HG03521 (cell line): ENCODE measurements at regions not wholly inside any gene's neighbourhood (a gene's known extent, or its start where the extent isn't known, plus 50 kb on each side); places are given as distances from the start of the nearest gene placed in this dataset.

Experiments used
- ATAC-seq: cut with Tn5 transposase; IDR thresholded peaks from one replicate; pipeline ENCODE4 v1.9.1; 2021; ENCODE audit warnings: mild to moderate bottlenecking, moderate library complexity; ENCODE audit not compliant: unreplicated experiment

GRCh38 chr5:158485604-158486081 lies 614.1 kb downstream of the EBF1 start:
- no peak for ATAC-seq

- ATAC-seq: no peak
Observed at GRCh38 chr5:158485047-158485446, 614.7 kb downstream of the EBF1 start.

GRCh38 chr5:158484150-158484549 lies 615.6 kb downstream of the EBF1 start:
- no peak for ATAC-seq

GRCh38 chr5:158483281-158483860 lies 616.3 kb downstream of the EBF1 start:
- no peak for ATAC-seq

- ATAC-seq: no peak
Observed at GRCh38 chr5:158482125-158482524, 617.6 kb downstream of the EBF1 start.

- ATAC-seq: no peak
Observed at GRCh38 chr5:158478139-158478538, 619.2 kb upstream of the CLINT1 start.

- ATAC-seq: no peak
Observed at GRCh38 chr5:158477214-158477613, 618.3 kb upstream of the CLINT1 start.

GRCh38 chr5:158473016-158473635 lies 614.2 kb upstream of the CLINT1 start:
- no peak for ATAC-seq

- no peak for ATAC-seq
Observed at GRCh38 chr5:158471535-158471924, 612.6 kb upstream of the CLINT1 start.

GRCh38 chr5:158470764-158471534 lies 612.0 kb upstream of the CLINT1 start:
- no peak for ATAC-seq

GRCh38 chr5:158468444-158468843 lies 609.5 kb upstream of the CLINT1 start:
- ATAC-seq: no peak

GRCh38 chr5:158466191-158466590 lies 607.2 kb upstream of the CLINT1 start:
- ATAC-seq: no peak

- no peak for ATAC-seq
Observed at GRCh38 chr5:158465086-158465972, 606.4 kb upstream of the CLINT1 start.

GRCh38 chr5:158464383-158464782 lies 605.4 kb upstream of the CLINT1 start:
- no peak for ATAC-seq

- no peak for ATAC-seq
Observed at GRCh38 chr5:158463938-158464337, 605.0 kb upstream of the CLINT1 start.

GRCh38 chr5:158463188-158463587 lies 604.2 kb upstream of the CLINT1 start:
- no peak for ATAC-seq

GRCh38 chr5:158462349-158463114 lies 603.6 kb upstream of the CLINT1 start:
- ATAC-seq: no peak

- no peak for ATAC-seq
Observed at GRCh38 chr5:158461240-158461854, 602.4 kb upstream of the CLINT1 start.

GRCh38 chr5:158458086-158458485 lies 599.1 kb upstream of the CLINT1 start:
- no peak for ATAC-seq

GRCh38 chr5:158456756-158457155 lies 597.8 kb upstream of the CLINT1 start:
- ATAC-seq: no peak
